ENCODE measurements at regions not wholly inside any gene's neighbourhood (a gene's known extent, or its start where the extent isn't known, plus 50 kb on each side); places are given as distances from the start of the nearest gene placed in this dataset.
A peak's percentile ranks its signal among the peaks of the same experiment; 100 is the strongest.

- no peak for DNase-seq (ENCODE audit: low spot score)
These were observed 277.5 kb downstream of the CTTN start for GRCh38 chr11:70675697-70676374.

- DNase-seq (ENCODE audit: low spot score): no peak
These were observed 279.0 kb downstream of the CTTN start for GRCh38 chr11:70677232-70677916.

GRCh38 chr11:70678931-70679900 is 280.9 kb downstream of the CTTN start:
- DNase-seq (ENCODE audit: low spot score): no peak

GRCh38 chr11:70680781-70681281 is 282.5 kb downstream of the CTTN start:
- no peak for DNase-seq (ENCODE audit: low spot score)

- no peak for DNase-seq (ENCODE audit: low spot score)
These were observed 283.7 kb downstream of the CTTN start for GRCh38 chr11:70682056-70682455.

GRCh38 chr11:70682760-70683159 is 284.4 kb downstream of the CTTN start:
- no peak for DNase-seq (ENCODE audit: low spot score)

- DNase-seq (ENCODE audit: low spot score): no peak
These were observed 289.4 kb downstream of the CTTN start for GRCh38 chr11:70687716-70688115.

- DNase-seq (ENCODE audit: low spot score): no peak
These were observed 289.8 kb downstream of the CTTN start for GRCh38 chr11:70688142-70688541.

GRCh38 chr11:70689764-70690163 is 291.4 kb downstream of the CTTN start:
- no peak for DNase-seq (ENCODE audit: low spot score)

- DNase-seq (ENCODE audit: low spot score): no peak
These were observed 293.8 kb downstream of the CTTN start for GRCh38 chr11:70692131-70692530.

GRCh38 chr11:70694371-70694770 is 296.0 kb downstream of the CTTN start:
- no peak for DNase-seq (ENCODE audit: low spot score)

- DNase-seq (ENCODE audit: low spot score): no peak
These were observed 297.0 kb downstream of the CTTN start for GRCh38 chr11:70695086-70695960.

GRCh38 chr11:70696076-70696475 is 297.7 kb downstream of the CTTN start:
- no peak for DNase-seq (ENCODE audit: low spot score)

- no peak for DNase-seq (ENCODE audit: low spot score)
These were observed 298.2 kb downstream of the CTTN start for GRCh38 chr11:70696564-70696963.

GRCh38 chr11:70697701-70698100 is 299.4 kb downstream of the CTTN start:
- DNase-seq (ENCODE audit: low spot score): no peak

GRCh38 chr11:70698871-70699270 is 300.5 kb downstream of the CTTN start:
- DNase-seq (ENCODE audit: low spot score): no peak

GRCh38 chr11:70699294-70700221 is 301.2 kb downstream of the CTTN start:
- DNase-seq (ENCODE audit: low spot score): peak; percentile 73

- DNase-seq (ENCODE audit: low spot score): no peak
These were observed 302.1 kb downstream of the CTTN start for GRCh38 chr11:70700453-70700852.

- DNase-seq (ENCODE audit: low spot score): no peak
These were observed 302.5 kb downstream of the CTTN start for GRCh38 chr11:70700871-70701270.

GRCh38 chr11:70702040-70702648 is 303.8 kb downstream of the CTTN start:
- no peak for DNase-seq (ENCODE audit: low spot score)

Data from ecto neural progenitor cell (in vitro differentiated cells).